DOHH2 (cell line): ENCODE measurements at regions not wholly inside any gene's neighbourhood (a gene's known extent, or its start where the extent isn't known, plus 50 kb on each side); places are given as distances from the start of the nearest gene placed in this dataset.

ENCODE experiments used
- H3F3A ChIP-seq: fragments of 200-600 bp; sonication (generic), shearing (Covaris generic); 2 replicates; pipeline ENCODE4 v1.6.0; 2016; ENCODE audit warnings: antibody characterized with exemption, mild to moderate bottlenecking; ENCODE audit not compliant: control insufficient read depth, insufficient read depth
- H3K27ac ChIP-seq: fragments of 200-600 bp; sonication (generic); 2 replicates; pipeline ENCODE4 v1.5.1; 2014; ENCODE audit warnings: low read depth, mild to moderate bottlenecking, low read length, moderate library complexity
- H3K27me3 ChIP-seq: fragments of 200-600 bp; sonication (generic); 2 replicates; pipeline ENCODE4 v1.6.1; 2014; ENCODE audit warnings: mild to moderate bottlenecking, low read length, mixed read lengths; ENCODE audit not compliant: control insufficient read depth
- H3K36me3 ChIP-seq: fragments of 200-600 bp; sonication (generic); 2 replicates; pipeline ENCODE4 v1.6.1; 2014; ENCODE audit warnings: mild to moderate bottlenecking, low read length, moderate library complexity, mixed read lengths; ENCODE audit not compliant: control insufficient read depth
- H3K4me1 ChIP-seq: fragments of 200-600 bp; sonication (generic); 2 replicates; pipeline ENCODE4 v1.6.1; 2014; ENCODE audit warnings: mild to moderate bottlenecking, low read length, mixed read lengths; ENCODE audit not compliant: control insufficient read depth
- H3K4me2 ChIP-seq: fragments of 200-600 bp; sonication (generic); 2 replicates; pipeline ENCODE4 v1.6.0; 2014; ENCODE audit warnings: mild to moderate bottlenecking, low read length, moderate library complexity
- H3K4me3 ChIP-seq: fragments of 200-600 bp; sonication (generic); 2 replicates; pipeline ENCODE4 v1.5.1; 2014; ENCODE audit warnings: mild to moderate bottlenecking, low read length, mixed read lengths
- H3K79me2 ChIP-seq: fragments of 200-600 bp; sonication (generic); 2 replicates; pipeline ENCODE4 v1.6.1; 2014; ENCODE audit warnings: mild to moderate bottlenecking, low read length, mixed read lengths; ENCODE audit not compliant: control insufficient read depth
- H3K9me2 ChIP-seq: fragments of 200-600 bp; sonication (generic); replicated peaks from 2 replicates; pipeline ENCODE4 v1.6.1; 2014; ENCODE audit warnings: mild to moderate bottlenecking, low read length, mixed read lengths; ENCODE audit not compliant: control insufficient read depth
- H3K9me3 ChIP-seq: fragments of 200-600 bp; sonication (generic); 2 replicates; pipeline ENCODE4 v1.6.1; 2014; ENCODE audit warnings: antibody characterized with exemption, low read length, mixed read lengths; ENCODE audit not compliant: control insufficient read depth, insufficient read depth
- H4K20me1 ChIP-seq: fragments of 200-600 bp; sonication (generic); 2 replicates; pipeline ENCODE4 v1.6.0; 2014; ENCODE audit warnings: low read depth, mild to moderate bottlenecking, antibody characterized with exemption, low read length, moderate library complexity; ENCODE audit not compliant: control insufficient read depth, insufficient read depth
- EZH2phosphoT487 ChIP-seq: fragments of 200-600 bp; sonication (generic); IDR thresholded peaks from 2 replicates; pipeline ENCODE4 v1.6.1; 2017; ENCODE audit warnings: borderline replicate concordance, mild to moderate bottlenecking, antibody characterized with exemption, low read length, moderate library complexity, mixed read lengths
- TF ChIP-seq, protein P1 (sequence below): fragments of 200-600 bp; sonication (generic); IDR thresholded peaks from one replicate; pipeline ENCODE4 v1.5.1; 2014; ENCODE audit warnings: antibody characterized with exemption, mild to moderate bottlenecking, low read depth, low read length; ENCODE audit not compliant: poor library complexity, severe bottlenecking

DNA sequence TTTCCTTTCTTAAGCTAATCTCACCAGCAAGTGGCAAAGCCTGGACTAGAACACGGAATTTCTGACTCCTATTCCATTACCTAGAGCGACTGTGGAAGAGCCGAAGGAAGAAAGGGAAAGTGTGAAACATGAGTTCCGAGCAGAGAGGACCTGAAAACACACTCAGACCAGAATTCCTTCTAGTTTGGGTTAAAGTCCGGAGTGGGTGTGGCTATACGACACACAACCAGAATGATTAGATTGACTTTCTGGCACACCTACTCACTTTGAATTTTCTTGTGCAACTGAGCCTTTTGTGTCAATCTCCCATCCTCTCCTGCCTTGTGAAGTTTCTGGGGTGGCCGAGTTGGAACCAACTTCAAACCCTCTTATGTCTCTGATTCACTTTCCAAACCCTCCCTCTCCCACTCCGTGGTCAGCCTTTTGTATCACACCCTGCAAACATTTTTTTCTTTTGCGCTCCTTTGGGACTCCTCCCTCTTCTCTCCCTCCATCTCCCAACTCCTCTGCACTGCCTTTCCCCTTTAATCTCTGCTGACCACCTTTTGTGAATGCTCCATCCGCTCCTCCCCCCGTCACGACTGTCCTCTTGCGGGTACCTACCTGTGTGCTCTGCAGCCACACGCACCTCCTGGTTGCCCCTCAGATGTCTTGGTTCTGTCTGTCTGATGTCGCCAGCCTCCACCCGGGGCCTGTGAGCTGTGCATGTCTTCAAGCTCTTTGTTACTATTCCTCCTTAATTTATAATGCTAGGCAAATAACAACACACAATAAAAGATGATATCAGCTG, 86.3 kb upstream of the BLID start:
- no peak for TF ChIP-seq EZH2phosphoT487
- TF ChIP-seq, protein P1, sequence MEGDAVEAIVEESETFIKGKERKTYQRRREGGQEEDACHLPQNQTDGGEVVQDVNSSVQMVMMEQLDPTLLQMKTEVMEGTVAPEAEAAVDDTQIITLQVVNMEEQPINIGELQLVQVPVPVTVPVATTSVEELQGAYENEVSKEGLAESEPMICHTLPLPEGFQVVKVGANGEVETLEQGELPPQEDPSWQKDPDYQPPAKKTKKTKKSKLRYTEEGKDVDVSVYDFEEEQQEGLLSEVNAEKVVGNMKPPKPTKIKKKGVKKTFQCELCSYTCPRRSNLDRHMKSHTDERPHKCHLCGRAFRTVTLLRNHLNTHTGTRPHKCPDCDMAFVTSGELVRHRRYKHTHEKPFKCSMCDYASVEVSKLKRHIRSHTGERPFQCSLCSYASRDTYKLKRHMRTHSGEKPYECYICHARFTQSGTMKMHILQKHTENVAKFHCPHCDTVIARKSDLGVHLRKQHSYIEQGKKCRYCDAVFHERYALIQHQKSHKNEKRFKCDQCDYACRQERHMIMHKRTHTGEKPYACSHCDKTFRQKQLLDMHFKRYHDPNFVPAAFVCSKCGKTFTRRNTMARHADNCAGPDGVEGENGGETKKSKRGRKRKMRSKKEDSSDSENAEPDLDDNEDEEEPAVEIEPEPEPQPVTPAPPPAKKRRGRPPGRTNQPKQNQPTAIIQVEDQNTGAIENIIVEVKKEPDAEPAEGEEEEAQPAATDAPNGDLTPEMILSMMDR, result no peak
- no peak overlapping the region for H3K4me2 ChIP-seq
- no peak overlapping the region for H3K27ac ChIP-seq

DNA sequence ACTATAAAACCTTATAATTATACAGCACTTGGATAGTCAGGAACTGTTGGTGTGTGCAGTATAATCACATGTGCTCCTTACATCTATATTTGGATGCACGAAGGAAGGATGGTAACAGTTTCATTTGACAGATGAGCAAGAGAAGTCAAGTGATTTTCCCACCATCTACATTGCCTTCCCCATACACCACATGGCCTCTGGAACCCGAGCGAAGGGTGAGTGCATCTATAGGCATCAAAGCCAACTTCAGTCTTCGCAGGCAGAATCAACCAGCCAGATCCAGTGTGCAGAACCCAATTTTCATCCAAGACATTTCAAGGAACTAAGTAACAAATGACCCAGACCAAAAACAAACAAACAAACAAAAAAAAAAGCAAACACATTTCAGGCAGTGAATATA, 85.1 kb upstream of the BLID start:
- Histone ChIP-seq H3K4me2 (no peak overlapping the region), H3K9me2 (no peaks in the 10 kb centered on the region), H3K4me1 (no peaks in the 10 kb centered on the region), H3K27me3 (peaks cover 9% of the 10 kb centered on the region; the same call in 1 of the 2 replicates), H3K4me3 (no peak overlapping the region), H4K20me1 (no peaks in the 10 kb centered on the region), H3K79me2 (no peaks in the 10 kb centered on the region), H3F3A (no peaks in the 10 kb centered on the region), H3K36me3 (no peaks in the 10 kb centered on the region), H3K9me3 (no peaks in the 10 kb centered on the region), H3K27ac (no peak overlapping the region)
- no peak for TF ChIP-seq EZH2phosphoT487
- TF ChIP-seq, protein P1, result no peak

More for the DNA sequence above, 86.3 kb upstream of the BLID start:
- Histone ChIP-seq H3K9me2 (no peaks in the 10 kb centered on the region), H3K27me3 (peaks cover 12% of the 10 kb centered on the region; the same call in 1 of the 2 replicates), H3K4me3 (no peak overlapping the region), H3K4me1 (no peaks in the 10 kb centered on the region), H3F3A (no peaks in the 10 kb centered on the region), H3K36me3 (no peaks in the 10 kb centered on the region), H3K9me3 (no peaks in the 10 kb centered on the region), H3K79me2 (no peaks in the 10 kb centered on the region), H4K20me1 (no peaks in the 10 kb centered on the region)

DNA sequence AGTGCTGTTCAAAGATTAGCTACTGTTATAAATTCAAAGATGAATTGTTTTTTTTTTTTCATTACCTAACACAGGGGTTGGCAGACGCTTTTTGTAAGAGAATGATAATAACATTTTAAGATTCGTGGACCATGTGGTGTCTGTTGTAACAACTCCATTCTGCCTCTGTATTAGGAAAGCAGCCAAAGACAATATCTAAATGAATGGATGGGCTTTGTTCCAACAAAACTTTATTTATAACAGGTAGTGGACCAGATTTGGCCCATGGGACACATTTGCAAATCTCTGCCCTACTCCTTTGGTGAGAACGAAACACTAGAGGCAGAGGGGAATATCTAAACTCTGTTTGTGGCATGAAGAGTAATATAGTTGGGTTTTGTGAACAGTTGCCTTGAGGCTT, 83.6 kb upstream of the BLID start:
- Histone ChIP-seq H3F3A (no peaks in the 10 kb centered on the region), H3K4me2 (no peak overlapping the region), H4K20me1 (no peaks in the 10 kb centered on the region), H3K27me3 (peaks cover 9% of the 10 kb centered on the region; the same call in 1 of the 2 replicates), H3K27ac (no peak overlapping the region), H3K4me1 (no peaks in the 10 kb centered on the region), H3K79me2 (no peaks in the 10 kb centered on the region), H3K9me2 (no peaks in the 10 kb centered on the region), H3K9me3 (no peaks in the 10 kb centered on the region), H3K36me3 (no peaks in the 10 kb centered on the region), H3K4me3 (no peak overlapping the region)
- TF ChIP-seq EZH2phosphoT487, result no peak
- TF ChIP-seq, protein P1, result no peak
